BJ (cell line): ENCODE measurements at regions not wholly inside any gene's neighbourhood (a gene's known extent, or its start where the extent isn't known, plus 50 kb on each side); places are given as distances from the start of the nearest gene placed in this dataset.

ENCODE experiments used
- CTCF ChIA-PET: fragments of 350-600 bp; formaldehyde crosslinking; extraction: SDS; loops from one replicate; lab custom pipeline; 2021; ENCODE audit warnings: antibody characterized with exemption, inconsistent platforms; lab: Yijun Ruan, JAX
- POLR2A ChIA-PET: fragments of 300-600 bp; sonication (Branson Sonifier 250); formaldehyde crosslinking; extraction: SDS; loops from one replicate; lab custom pipeline; 2021; ENCODE audit warnings: antibody characterized with exemption; lab: Charles Lee
- DNase-seq: peaks from one replicate; pipeline ENCODE4 v3.0.0-alpha.2; 2011; ENCODE audit warnings: low read depth
- H3K27me3 ChIP-seq: 2 replicates; pipeline ENCODE4 v1.6.0; 2011; ENCODE audit warnings: low read length; ENCODE audit not compliant: control insufficient read depth, insufficient read depth
- H3K36me3 ChIP-seq: 2 replicates; pipeline ENCODE4 v1.5.1; 2011; ENCODE audit warnings: low read length; ENCODE audit not compliant: control insufficient read depth, insufficient read depth
- H3K4me3 ChIP-seq: 2 replicates; pipeline ENCODE4 v1.5.1; 2011; ENCODE audit warnings: low read depth, mild to moderate bottlenecking, control low read depth, low read length
- CTCF ChIP-seq: IDR thresholded peaks from 2 replicates; pipeline ENCODE4 v1.5.1; 2011; ENCODE audit warnings: low read depth, mild to moderate bottlenecking, control low read depth, inconsistent platforms, low read length, moderate library complexity; ENCODE audit not compliant: insufficient read depth

GRCh38 chr7:49400891-49401550 is 372.4 kb upstream of the VWC2 start:
- no peak for DNase-seq
- ChIA-PET POLR2A (no interaction called here), CTCF (no interaction called here)
- Histone ChIP-seq H3K4me3 (no peak overlapping the region), H3K36me3 (no peaks in the 10 kb centered on the region), H3K27me3 (no peaks in the 10 kb centered on the region)
- TF ChIP-seq CTCF = no peak

GRCh38 chr7:49403844-49404243 is 369.6 kb upstream of the VWC2 start:
- POLR2A ChIA-PET = no interaction called here
- no peak for DNase-seq
- TF ChIP-seq CTCF = no peak
- no peaks in the 10 kb centered on the region for H3K27me3 ChIP-seq
- no peaks in the 10 kb centered on the region for H3K36me3 ChIP-seq
- H3K4me3 ChIP-seq = no peak overlapping the region
- CTCF ChIA-PET = no interaction called here

GRCh38 chr7:49407205-49407604 is 366.2 kb upstream of the VWC2 start:
- POLR2A ChIA-PET = no interaction called here
- no peak for DNase-seq
- no peaks in the 10 kb centered on the region for H3K27me3 ChIP-seq
- TF ChIP-seq CTCF = no peak
- H3K36me3 ChIP-seq = no peaks in the 10 kb centered on the region
- CTCF ChIA-PET = interaction anchor here (0.6 kb wide), 1 partner anchor 93 kb away, joined by 4 read pairs; no protein-coding TSS in a partner anchor
- no peak overlapping the region for H3K4me3 ChIP-seq

- CTCF ChIA-PET = interaction anchor here (0.6 kb wide), 1 partner anchor 14 kb away, joined by 3 read pairs; no protein-coding TSS in a partner anchor
- Histone ChIP-seq H3K36me3 (no peaks in the 10 kb centered on the region), H3K27me3 (no peaks in the 10 kb centered on the region), H3K4me3 (no peak overlapping the region)
- DNase-seq = no peak
- POLR2A ChIA-PET = no interaction called here
- no peak for TF ChIP-seq CTCF
These were observed 356.4 kb upstream of the VWC2 start for GRCh38 chr7:49417034-49417433.

DNA sequence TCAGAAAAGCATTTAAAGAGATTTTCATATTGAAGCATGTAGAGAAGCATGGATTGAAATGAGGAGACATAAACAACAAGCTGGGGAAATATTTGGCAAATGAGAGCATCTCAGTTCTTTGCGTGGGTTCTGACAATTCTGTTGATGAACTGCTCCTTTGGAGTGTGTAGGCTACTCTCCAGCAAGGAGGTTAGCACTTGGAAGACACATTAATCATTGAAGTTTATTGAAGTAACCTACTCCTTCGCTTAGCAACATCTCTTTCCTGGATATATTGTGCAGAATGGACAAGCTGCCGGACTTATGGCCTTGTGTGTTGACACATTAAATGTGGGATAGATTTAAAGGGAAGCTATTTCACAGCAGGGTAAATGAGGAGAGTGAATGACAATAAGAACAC is 354.5 kb upstream of the VWC2 start:
- H3K4me3 ChIP-seq = no peak overlapping the region
- DNase-seq = no peak
- no peaks in the 10 kb centered on the region for H3K36me3 ChIP-seq
- TF ChIP-seq CTCF = no peak
- H3K27me3 ChIP-seq = no peaks in the 10 kb centered on the region
- ChIA-PET POLR2A (no interaction called here), CTCF (no interaction called here)
